ENCODE measurements at regions not wholly inside any gene's neighbourhood (a gene's known extent, or its start where the extent isn't known, plus 50 kb on each side); places are given as distances from the start of the nearest gene placed in this dataset.
"Not testable (repeated sequence)": the region's sequence is repeated elsewhere in the genome, so short reads cannot be mapped to it uniquely, and the experiment has no call there.

GRCh38 chr4:131730574-131730973 is 1418.5 kb upstream of the PCDH10 start:
- H3K23ac ChIP-seq (ENCODE audit: low read depth, low read length); DNase-seq; BruUV-seq (replicated peaks); H2AK5ac ChIP-seq (ENCODE audit: low read depth, low read length); H2BK5ac ChIP-seq (ENCODE audit: low read depth, low read length, poor library complexity, severe bottlenecking); H3K4me1 ChIP-seq (ENCODE audit: control insufficient read depth, insufficient read depth, low read length); H3K9ac ChIP-seq (ENCODE audit: low read depth, low read length); CTCF ChIA-PET; H3K18ac ChIP-seq (ENCODE audit: low read depth, low read length); H3K27ac ChIP-seq (ENCODE audit: insufficient read depth, low read length); H2AFZ ChIP-seq (replicated peaks; ENCODE audit: low read length, poor library complexity); H3K27me3 ChIP-seq (ENCODE audit: control insufficient read depth, insufficient read depth, low read length); H3K4me2 ChIP-seq (ENCODE audit: low read depth, low read length); H2BK120ac ChIP-seq (ENCODE audit: low read depth, low read length); H3K79me1 ChIP-seq (ENCODE audit: low read depth in 1 of 2, low read length in 2 of 2); H3K4me3 ChIP-seq (ENCODE audit: insufficient read depth, low read depth, low read length); intact Hi-C loops (cut with micrococcal nuclease); H2AK9ac ChIP-seq (replicated peaks; ENCODE audit: low read depth, low read length, poor library complexity); H3K9me1 ChIP-seq (ENCODE audit: insufficient read depth, low read length); H3K4ac ChIP-seq (ENCODE audit: low read depth, low read length); H4K8ac ChIP-seq (ENCODE audit: low read depth in 2 of 2, low read length in 2 of 2); H2BK20ac ChIP-seq (ENCODE audit: low read depth, low read length); H4K5ac ChIP-seq (ENCODE audit: low read depth, low read length); H3K14ac ChIP-seq (replicated peaks; ENCODE audit: low read depth, low read length); H3K36me3 ChIP-seq (ENCODE audit: control insufficient read depth, insufficient read depth, low read length); POLR2A ChIA-PET (ENCODE audit: unreplicated experiment); H2BK15ac ChIP-seq (ENCODE audit: low read depth, low read length); in situ Hi-C loops (cut with MboI; ENCODE audit: low sequenced_read_pairs); ATAC-seq (ENCODE audit: low read depth); H4K91ac ChIP-seq (ENCODE audit: insufficient read depth, low read depth, low read length); H4K20me1 ChIP-seq (ENCODE audit: insufficient read depth, low read length); dilution Hi-C loops (cut with HindIII; ENCODE audit: low sequenced_read_pairs, unreplicated experiment); H3K56ac ChIP-seq (ENCODE audit: extremely low read depth, insufficient read depth, low read length): not testable (repeated sequence)
- peaks cover 15% of the 10 kb centered on the region; the same call in 1 of the 2 replicates for H3K9me3 ChIP-seq (ENCODE audit: control insufficient read depth, insufficient read depth, low read length)
- 91% methylated on average over 15 of the region's 28 CpGs; no CpG with 5 or more reads in 1 of the 2 experiments for WGBS, 2 experiments (ENCODE audit: extremely low coverage in 2 of 2, insufficient read length in 1 of 2)

- dilution Hi-C loops (cut with HindIII; ENCODE audit: low sequenced_read_pairs, unreplicated experiment); H4K20me1 ChIP-seq (ENCODE audit: insufficient read depth, low read length); H3K18ac ChIP-seq (ENCODE audit: low read depth, low read length); H3K56ac ChIP-seq (ENCODE audit: extremely low read depth, insufficient read depth, low read length); H2AFZ ChIP-seq (replicated peaks; ENCODE audit: low read length, poor library complexity); H3K14ac ChIP-seq (replicated peaks; ENCODE audit: low read depth, low read length); H4K91ac ChIP-seq (ENCODE audit: insufficient read depth, low read depth, low read length); H2BK120ac ChIP-seq (ENCODE audit: low read depth, low read length); POLR2A ChIA-PET (ENCODE audit: unreplicated experiment); H4K8ac ChIP-seq (ENCODE audit: low read depth in 2 of 2, low read length in 2 of 2); H2BK15ac ChIP-seq (ENCODE audit: low read depth, low read length); H3K27ac ChIP-seq (ENCODE audit: insufficient read depth, low read length); H2BK5ac ChIP-seq (ENCODE audit: low read depth, low read length, poor library complexity, severe bottlenecking); ATAC-seq (ENCODE audit: low read depth); H2AK9ac ChIP-seq (replicated peaks; ENCODE audit: low read depth, low read length, poor library complexity); H4K5ac ChIP-seq (ENCODE audit: low read depth, low read length); H3K23ac ChIP-seq (ENCODE audit: low read depth, low read length); H3K4me3 ChIP-seq (ENCODE audit: insufficient read depth, low read depth, low read length); H3K36me3 ChIP-seq (ENCODE audit: control insufficient read depth, insufficient read depth, low read length); H3K4me2 ChIP-seq (ENCODE audit: low read depth, low read length); H3K9me1 ChIP-seq (ENCODE audit: insufficient read depth, low read length); H3K79me1 ChIP-seq (ENCODE audit: low read depth in 1 of 2, low read length in 2 of 2); H3K4ac ChIP-seq (ENCODE audit: low read depth, low read length); H3K4me1 ChIP-seq (ENCODE audit: control insufficient read depth, insufficient read depth, low read length); BruUV-seq (replicated peaks); DNase-seq; in situ Hi-C loops (cut with MboI; ENCODE audit: low sequenced_read_pairs); H3K27me3 ChIP-seq (ENCODE audit: control insufficient read depth, insufficient read depth, low read length); intact Hi-C loops (cut with micrococcal nuclease); H3K9ac ChIP-seq (ENCODE audit: low read depth, low read length); H2AK5ac ChIP-seq (ENCODE audit: low read depth, low read length); CTCF ChIA-PET; H2BK20ac ChIP-seq (ENCODE audit: low read depth, low read length): not testable (repeated sequence)
- peaks cover 15% of the 10 kb centered on the region; the same call in 1 of the 2 replicates for H3K9me3 ChIP-seq (ENCODE audit: control insufficient read depth, insufficient read depth, low read length)
- 92% methylated on average over 10 of the region's 47 CpGs; no CpG with 5 or more reads in 1 of the 2 experiments for whole genome bisulfite sequencing, 2 experiments (ENCODE audit: extremely low coverage in 2 of 2, insufficient read length in 1 of 2)
Observed at GRCh38 chr4:131732034-131732630, 1417.0 kb upstream of the PCDH10 start.

Measured in IMR-90 (cell line).